HG03442 (cell line): ENCODE measurements at regions not wholly inside any gene's neighbourhood (a gene's known extent, or its start where the extent isn't known, plus 50 kb on each side); places are given as distances from the start of the nearest gene placed in this dataset.

Experiments
- ATAC-seq: cut with Tn5 transposase; IDR thresholded peaks from one replicate; pipeline ENCODE4 v1.9.1; 2021; ENCODE audit warnings: mild to moderate bottlenecking, moderate library complexity; ENCODE audit not compliant: unreplicated experiment

DNA sequence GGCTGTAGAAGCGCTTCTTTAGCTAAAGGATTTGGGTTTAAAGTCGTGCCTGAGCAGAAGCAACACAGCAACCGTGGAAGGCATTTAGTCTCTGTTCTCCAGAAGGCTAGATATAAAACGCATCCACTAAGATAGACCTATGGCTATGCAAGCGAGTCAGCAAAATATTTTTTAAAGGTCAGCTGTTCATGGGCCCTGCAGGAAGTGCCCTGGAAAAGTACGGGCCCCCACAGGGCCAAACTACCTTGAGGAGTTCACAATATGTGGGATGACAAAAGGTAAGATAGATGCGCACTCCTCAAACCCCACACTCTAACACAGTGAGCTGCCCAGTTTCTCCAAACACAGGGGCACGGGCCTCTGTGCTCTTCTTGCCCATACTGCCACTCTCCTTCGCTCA lies 261.6 kb downstream of the VPS13C start:
- no peak for ATAC-seq

DNA sequence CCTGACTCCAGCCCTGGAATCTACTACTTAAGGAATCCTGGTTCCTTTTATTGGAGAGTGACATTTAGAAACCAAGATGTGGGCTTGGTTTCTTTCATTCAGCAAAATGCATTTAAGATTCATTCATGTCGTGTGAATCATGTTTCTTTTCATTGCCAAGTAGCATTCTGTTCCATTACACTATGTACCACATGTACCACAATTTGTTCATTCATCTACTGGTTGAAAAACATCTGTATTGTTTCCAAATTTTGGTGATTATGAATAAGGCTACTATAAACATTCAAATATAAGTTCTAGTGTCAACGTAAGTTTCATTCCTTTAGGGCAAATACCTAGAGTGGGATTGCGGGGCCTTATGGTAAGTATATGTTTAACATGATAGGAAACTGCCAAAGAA lies 264.2 kb downstream of the VPS13C start:
- no peak for ATAC-seq

DNA sequence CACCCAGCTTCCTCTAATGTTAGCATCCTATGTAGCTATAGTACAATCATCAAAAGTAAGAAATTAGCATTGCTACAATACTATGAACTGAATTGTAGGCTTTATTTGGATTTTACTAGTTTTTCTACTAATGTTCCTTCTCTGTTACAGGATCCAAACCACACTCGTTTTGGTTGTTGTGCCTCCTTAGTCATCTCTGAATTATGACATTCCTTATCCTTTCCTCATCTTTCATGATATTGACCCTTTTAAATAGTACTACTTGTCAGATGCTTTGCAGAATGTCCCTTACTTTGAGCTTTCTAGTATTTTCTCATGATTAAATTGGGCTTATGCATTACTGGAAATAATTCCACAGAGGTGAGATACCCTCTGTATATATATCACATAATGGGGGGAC lies 265.4 kb downstream of the VPS13C start:
- no peak for ATAC-seq

DNA sequence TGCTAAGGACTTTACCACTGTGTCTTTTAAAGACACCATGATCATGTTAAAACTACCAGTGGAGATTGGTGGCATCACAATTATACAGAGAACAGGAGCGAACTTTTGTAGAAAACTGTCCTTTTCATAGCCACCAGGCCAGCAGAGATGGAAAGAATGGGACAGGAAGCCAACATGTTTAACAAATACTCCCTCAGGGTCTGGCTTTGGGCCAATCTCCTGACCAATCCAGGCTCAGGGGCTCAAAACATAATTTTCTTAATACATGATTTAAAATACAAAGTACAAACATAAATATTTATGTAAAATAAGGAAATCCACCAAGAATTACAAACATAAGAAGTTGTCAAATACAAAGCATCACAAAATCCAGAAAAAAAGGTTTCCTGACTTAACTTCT lies 266.0 kb downstream of the VPS13C start:
- ATAC-seq: no peak

DNA sequence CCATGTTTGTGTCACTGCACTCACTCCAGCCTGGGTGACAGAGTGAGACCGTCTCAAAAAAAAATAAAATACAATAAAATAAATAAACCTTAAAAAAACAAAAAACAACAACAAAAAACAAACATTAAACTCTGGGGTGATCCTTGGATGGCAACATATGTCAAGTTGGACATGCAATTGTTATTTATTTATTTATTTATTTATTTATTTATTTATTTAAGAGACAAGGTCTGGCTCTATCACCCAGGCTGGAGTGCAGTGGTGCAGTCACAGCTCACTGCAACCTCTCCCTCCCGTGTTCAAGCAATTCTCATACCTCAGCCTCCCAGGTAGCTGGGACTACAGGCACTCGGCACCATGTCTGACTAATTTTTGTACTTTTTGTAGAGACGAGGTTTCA lies 275.5 kb downstream of the VPS13C start:
- ATAC-seq: no peak

DNA sequence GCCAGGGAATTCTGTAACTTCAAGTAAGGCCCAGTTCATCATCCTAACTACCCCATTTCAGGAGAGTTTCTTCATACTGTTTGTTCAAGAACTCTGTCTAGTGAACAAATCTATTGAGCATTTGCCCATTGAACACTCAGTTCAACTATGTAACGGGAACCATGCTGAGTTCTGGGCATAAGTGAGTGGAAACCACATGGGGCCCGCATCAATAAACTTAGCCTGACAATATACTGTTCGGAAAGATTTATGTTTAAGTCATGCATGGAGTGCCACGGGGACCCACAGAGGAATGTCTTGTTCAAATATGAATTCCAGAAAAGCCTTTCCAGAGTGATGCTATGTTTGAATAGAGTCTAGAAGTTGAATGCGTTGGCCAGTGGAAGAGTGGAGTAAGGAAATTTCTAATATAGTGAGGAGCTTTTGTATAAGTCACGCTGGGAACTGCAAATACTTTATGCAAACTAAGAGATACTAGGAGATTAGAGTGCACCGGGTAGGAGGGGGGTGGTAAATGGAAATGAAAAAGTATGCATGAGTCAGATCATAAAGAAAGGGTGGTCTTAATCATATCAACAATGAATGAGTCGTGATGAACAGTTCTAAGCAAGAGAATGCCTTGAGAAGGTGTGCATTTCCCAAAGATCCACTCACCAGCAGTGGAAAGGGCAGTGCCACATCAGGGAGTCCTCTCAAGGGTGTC lies 279.8 kb downstream of the VPS13C start:
- ATAC-seq: no peak

DNA sequence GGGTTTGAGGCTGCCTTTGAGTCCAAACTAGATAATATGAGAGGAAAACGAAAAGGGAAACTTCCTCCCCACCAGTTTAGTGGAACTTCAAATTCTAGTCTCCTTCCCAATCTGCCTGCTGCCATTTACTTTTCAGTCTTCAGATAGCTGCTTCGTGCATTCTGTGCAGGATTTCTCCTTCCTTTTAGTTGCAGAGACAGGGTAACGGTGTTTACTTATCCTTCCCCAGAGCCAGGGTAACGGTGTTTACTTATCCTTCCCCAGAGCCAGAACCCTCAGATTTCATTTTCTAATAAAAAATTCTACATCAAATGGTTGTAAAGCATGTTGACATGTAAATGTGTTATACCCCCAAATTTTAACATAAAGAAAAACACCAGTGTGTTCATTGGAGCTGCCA lies 282.6 kb downstream of the VPS13C start:
- no peak for ATAC-seq

DNA sequence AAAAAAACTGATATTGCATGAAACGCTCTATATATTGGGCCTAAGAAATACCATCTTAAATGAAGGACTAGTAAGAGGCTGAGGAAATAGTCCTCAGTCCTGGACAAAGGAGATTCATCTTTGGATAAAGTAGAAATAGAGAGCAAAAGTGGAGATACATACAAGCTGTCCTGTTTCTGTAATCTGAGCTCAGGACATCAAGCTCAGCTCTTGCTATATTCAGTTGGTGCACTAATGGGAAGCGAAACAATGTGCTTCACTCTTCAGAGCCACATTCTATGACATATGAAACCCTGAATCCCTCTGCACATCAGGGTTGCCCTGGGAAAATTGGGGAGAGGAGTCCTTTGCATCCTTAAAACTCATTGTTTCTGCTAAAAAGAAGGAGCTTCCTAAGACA lies 290.7 kb downstream of the VPS13C start:
- no peak for ATAC-seq

DNA sequence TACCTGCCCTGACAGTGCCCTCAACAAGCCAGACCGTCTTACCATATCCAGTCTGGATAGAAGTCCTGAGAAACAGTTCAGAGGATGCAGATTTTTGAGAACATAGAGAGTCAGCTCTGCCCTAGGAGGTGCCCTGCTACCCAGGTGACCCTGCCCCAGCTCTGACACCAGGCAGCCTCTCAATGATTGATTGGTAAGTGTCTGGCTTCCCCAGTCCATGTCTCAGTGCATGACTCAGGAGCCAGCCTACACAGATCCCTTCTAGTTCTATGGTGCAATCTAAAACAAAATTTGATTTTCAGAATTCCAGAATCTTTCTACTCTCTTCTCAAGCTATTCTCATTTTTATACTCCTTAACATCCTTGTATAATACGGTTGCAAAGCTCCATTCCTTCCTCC lies 292.1 kb downstream of the VPS13C start:
- no peak for ATAC-seq

DNA sequence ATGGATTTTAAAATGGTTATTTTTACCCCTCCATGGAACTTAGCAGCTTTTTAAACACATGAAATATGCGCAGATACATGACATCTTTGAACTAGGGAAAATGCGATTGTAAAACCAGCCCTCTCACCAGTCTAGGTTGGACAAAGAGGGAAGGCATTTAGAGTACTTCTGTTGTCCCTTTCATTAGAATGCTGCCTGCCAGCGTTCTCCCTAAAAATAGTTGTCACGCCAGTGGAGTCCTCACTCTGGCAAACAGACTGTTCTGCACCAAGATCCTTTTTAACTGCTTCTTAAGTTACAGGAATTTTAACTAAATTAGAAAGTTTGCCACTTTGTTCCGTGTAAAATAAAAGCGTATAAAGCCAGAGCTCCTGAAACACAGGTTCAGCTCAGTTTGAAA lies 295.3 kb downstream of the VPS13C start:
- no peak for ATAC-seq

DNA sequence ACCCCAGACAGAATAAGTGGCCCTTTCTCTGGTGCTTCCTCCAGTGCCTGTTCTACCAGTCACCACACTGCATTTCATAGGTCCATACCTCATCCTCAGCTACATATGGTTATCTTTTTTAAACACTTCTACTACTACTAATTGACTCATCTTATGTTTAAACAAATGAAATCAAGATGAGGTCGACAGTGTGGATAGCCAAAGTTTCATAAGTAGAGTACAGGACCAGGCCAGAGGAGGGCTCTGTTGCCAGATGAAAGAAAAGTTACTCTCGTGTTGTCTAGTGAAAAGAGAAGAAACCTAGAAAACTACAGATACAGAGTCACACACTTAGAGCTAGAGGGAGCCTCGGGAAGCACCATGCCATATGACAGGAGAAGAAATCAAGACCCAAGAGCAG lies 296.1 kb downstream of the VPS13C start:
- ATAC-seq: no peak

DNA sequence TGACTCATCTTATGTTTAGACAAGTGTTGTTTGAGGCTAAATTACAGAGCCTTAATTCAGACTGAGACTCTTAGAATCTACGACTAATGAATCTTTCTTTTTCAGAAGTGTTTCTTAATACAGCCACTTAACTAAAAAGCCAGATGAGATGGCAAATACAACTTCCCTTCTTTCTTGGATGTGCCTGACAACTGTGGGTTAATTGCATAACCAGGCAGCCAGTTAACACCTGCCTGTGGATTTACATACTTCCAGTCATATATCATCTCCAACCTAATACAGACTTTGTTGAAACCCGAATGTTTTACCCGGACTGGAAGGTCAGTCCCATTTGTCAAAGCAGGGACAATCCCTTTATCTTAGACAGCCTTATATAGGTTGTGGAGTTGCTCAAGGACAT lies 297.6 kb downstream of the VPS13C start:
- ATAC-seq: no peak

DNA sequence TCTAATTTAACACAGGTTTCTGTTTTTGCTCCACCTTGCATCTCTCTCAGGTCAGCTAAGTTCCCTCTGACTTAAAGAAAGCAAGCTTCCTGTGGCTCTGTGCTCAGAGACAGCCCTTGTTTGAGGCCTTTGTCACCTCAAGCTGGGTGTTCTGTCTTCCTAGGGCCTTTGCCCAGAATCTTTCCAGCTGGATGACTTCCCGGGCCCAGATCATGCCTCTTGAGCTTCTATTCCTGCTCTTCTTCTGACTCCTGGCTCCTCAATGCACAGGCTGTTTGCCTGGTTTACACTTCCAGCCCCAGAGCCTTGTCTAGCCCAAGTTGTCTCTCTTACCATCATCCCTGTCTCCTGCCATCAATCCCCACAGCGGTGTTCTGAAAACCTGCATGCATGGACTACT lies 300.6 kb downstream of the VPS13C start:
- no peak for ATAC-seq

DNA sequence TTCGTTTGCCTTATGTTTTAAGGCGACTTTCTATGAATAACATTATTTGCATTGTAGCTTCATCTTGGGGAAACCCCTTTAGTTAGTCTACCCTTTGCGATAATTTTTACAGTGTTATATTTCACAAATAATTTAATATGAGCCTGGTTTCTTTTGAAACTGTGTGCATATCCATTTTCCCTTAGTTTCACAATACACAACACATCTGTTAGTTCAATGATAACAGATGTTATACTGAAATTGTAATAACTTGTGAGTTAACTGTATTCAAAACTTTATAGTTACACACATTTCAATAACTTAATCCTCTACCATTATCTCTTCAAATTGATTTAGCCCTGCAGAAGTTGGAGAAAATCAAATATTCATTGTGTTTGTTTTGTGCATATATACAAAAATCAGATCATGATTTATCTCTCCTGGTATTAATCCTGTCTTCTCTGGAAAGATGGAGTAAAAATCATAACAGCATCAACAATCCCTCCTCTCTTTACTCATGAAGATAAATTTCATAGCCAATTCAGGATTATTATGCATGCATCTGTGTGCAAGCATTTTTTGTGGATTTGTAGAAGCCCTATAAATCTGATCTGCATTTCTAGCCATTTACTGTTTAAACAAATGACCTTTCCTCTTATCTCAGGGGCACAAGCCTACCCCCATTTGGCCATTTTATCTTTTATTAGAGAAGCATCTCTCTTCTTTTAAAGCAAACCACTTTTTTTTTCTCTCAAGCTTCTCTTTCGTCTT lies 304.0 kb downstream of the VPS13C start:
- no peak for ATAC-seq

DNA sequence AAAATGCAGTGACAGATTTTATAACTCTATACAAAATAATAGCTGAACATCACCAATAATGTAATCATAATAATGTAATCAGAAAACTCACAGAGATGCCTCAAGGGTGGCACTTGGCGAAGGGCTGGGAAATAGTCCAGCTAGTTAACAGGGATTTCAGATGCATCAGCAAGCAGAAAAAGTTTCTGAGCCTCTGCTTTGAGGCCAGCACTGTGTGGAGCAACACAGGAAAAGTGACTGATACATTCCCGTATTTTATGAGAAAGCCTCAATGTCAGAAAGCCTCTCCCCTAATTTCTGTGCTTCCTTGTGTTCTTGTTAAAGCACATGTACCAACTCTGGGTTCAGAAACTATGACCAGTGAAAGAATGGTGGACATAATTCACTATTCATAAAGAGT lies 304.8 kb downstream of the VPS13C start:
- ATAC-seq: no peak

DNA sequence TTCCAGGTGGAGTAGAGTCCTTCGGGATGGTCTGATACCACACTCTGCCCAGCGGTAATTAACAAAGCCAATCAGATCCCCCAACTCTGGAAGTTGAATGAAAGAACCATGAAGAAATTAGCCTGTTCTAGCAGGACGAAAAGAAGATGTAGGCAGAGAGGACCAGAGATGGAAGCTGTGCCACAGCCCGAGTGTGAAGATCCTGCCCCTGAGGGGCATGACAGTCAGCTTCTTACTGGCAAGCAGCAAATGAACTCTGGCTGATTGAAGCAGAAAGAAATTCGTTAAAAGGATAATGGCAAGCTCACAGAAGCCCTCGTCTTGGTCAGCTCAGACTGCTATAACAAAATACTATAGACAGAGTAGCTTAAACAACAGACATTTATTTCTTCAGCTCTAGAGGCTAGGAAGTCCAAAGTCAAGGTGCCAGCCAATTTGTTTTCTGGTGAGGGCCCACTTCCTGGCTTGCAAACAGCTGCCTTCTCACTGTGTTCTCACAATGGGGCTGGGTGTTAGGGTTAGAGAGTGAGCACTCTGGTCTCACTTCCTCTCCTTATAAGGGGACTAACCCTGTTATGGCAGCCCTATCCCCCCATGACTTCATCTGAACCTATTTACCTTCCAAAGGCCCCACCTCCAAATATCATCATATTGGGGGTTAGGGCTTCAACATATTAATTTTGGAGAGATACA lies 307.1 kb downstream of the VPS13C start:
- ATAC-seq: no peak

DNA sequence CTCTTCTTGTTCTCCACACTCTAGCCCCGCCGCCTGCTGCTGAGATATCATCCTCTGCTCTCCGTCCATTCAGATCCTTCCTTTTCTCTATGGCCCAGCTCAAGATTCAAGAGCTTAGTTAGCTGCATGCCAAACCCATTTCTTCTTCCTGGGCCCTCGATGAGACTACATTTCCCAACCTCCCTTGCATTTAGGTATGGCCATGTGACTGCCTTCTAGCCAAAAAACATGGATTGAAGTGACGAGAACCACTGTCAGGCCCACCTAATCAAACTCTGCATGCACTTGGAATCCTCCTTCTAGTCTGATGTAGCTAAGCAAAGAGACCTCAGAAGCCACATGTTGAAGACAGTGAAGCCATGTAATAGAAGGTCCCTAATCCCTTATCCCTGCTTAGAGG lies 308.2 kb downstream of the VPS13C start:
- ATAC-seq: no peak

DNA sequence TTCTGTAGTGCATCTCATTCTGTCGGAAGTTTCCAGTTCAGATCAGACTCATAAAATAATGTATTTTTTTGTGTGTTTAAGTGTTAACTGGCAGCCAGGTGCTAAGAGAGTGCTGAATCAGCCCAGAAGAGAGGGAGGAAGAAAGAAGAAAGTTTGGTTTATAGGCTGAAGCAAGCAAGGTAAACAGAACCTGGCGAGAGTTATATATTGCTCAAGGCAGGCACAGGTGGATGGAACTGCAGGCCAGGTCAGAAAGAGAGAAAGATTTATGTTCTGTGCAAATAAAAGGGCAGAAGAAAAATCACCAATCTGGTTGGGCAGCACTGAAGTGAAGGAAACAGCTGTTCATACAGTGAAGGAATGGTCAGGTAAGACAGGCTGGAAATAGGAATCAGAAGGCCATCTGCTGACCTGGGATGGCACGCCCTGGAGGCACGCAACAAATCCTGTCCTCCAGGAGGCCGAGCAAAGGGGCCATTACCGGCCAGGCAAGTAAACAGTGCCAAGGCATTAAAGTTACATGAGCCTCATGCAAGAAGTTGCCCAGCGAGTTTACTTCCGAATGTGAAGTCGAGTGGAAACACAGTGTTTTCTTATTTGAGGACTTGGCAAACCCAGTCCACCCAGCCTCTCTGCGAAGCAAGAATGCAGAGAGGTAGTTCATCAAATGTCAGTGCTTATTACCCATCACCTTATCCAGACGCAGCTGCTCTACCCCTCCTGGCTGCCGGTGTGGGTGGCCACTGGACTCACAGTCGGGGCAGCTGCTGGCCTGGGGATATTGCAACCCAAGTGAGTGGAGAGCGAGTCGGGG lies 309.8 kb downstream of the VPS13C start:
- no peak for ATAC-seq

DNA sequence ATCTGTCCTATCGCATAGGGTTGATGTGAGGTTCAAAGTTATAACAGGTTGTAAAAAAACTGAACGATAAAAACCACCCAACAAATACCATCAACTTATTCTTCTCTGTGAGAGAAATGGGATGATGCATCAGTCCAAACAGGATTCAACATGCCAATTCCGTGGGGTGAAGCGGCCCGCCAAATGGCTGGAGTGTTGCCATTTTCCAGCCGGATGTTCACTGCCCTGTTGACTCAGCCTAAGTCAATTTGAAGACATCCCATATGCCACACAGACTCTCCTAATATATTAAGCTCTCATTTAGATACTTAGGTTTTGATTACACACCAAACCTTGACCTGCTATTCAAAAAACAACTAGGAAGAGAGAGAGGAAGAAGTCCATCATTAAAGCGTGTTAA lies 311.1 kb downstream of the VPS13C start:
- ATAC-seq: no peak

DNA sequence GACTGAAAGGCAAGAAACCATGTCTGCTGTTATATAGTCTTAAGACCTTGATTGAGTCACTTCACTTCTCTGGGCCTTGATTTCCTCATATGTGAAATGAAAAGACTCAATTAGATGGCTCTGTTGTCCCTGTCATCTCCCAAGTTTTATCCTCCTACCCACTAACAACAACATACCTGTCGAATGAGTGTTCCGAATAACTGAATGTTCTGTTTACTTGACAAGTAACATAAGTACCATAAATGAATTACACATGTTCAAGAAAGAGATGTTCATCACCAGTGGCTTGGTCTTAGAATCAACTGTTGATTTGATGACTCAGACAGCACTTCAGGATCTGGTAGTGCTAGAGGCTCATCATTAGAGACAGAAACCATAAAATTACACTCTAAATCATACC lies 311.7 kb downstream of the VPS13C start:
- ATAC-seq: no peak

DNA sequence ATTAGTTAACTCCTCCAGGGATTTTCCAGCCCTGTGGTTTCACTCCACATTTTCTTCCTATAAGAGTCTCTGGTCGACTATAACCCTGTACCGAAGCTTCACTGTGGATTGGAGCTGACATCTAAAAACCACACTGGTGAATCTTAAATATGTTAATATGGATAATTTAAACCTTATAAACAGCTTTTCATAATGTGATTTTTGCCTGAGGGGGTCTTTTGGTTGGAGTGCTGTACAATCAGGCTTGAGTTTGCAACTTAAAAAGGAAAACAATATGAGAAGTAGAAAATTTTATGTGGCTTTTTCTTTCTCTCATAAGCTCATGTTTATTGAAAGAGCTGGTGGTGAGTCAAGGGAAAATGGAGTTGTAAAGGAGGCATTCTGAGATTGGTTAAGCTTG lies 313.7 kb downstream of the VPS13C start:
- no peak for ATAC-seq
